GM12874 (cell line): ENCODE measurements at regions not wholly inside any gene's neighbourhood (a gene's known extent, or its start where the extent isn't known, plus 50 kb on each side); places are given as distances from the start of the nearest gene placed in this dataset.

ENCODE experiments used
- CTCF ChIP-seq: IDR thresholded peaks from 2 replicates; pipeline ENCODE4 v1.5.1; 2011; ENCODE audit warnings: low read depth, mild to moderate bottlenecking, control low read depth, low read length, moderate library complexity; ENCODE audit not compliant: insufficient read depth

DNA sequence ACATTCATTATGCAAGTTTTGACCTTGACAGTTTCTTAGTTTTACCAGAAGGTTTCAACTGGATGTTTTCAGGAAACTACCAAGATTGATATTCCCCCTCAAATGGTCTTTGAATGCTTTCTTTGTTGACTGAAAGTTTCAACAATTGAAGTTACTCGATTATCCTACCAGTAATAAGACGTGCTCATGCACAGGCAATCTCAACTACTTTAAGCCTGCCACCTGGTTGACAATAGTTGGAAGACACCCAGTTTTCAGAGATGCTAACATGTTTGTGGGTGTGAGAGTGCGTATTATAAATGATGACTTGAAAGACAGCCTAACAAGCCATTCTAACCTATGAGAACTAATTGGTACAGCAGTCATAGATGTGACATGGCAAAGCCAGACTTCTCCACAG lies 73.4 kb upstream of the ITPRID1 start:
- no peak for TF ChIP-seq CTCF

DNA sequence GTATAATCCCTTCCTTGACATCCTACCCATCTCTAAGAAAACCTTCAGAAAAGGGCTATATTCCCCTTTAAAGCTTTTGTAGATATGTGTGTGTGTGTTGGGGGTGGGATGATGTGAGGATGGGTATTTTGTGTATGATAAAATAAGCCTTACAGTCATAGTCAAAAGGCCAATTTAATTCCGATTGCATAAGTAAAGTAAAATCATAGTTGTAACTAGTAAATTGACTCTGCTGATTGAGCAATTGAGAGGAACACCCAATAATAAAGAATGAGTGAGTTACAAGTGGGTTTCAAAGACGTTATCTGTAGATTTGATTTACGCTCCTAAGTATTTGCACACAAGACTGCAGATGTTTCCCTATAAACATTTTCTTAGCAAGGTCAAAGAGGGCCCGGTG lies 71.3 kb upstream of the ITPRID1 start:
- TF ChIP-seq CTCF: no peak

GRCh38 chr7:31443457-31443856 lies 70.4 kb upstream of the ITPRID1 start:
- TF ChIP-seq CTCF: peak; percentile 56

GRCh38 chr7:31444196-31444595 lies 69.7 kb upstream of the ITPRID1 start:
- TF ChIP-seq CTCF: no peak

DNA sequence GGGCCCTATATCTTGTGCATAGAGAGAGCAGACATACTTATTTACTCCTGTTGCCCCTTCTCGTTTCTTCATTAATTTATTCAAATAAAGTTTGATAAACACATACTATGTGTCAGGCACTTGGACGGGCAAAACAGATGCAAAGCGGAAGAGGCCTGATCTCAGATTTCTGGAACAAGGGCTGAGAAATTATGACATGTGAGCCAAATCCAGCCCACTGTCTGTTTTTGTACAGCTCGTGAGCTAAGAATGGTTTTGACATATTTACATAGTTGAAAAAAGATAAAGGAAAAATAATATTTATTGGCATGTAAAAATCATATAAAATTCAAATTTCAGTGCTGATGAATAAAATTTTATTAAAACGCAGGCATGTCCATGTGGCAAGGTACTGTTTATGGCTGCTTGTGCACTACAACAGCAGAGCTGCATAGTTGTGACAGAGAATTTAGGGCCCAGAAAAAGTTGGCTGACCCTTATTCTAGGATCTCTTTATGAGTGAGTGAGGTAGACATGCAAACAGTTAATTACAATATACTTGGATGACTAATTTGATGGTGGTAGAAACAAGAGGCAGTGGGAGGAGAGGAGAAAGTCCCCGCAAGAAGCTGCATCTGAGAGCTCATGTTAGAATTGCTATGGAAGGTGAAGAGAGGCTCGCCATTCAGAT lies 68.1 kb upstream of the ITPRID1 start:
- TF ChIP-seq CTCF: no peak

GRCh38 chr7:31448649-31449048 lies 65.2 kb upstream of the ITPRID1 start:
- TF ChIP-seq CTCF: no peak

- TF ChIP-seq CTCF: no peak
These were observed 58.0 kb upstream of the ITPRID1 start for GRCh38 chr7:31455844-31456243.
